GM19023 (cell line): ENCODE measurements at regions not wholly inside any gene's neighbourhood (a gene's known extent, or its start where the extent isn't known, plus 50 kb on each side); places are given as distances from the start of the nearest gene placed in this dataset.

ENCODE experiments used
- ATAC-seq: cut with Tn5 transposase; IDR thresholded peaks from one replicate; pipeline ENCODE4 v1.9.1; 2021; ENCODE audit warnings: mild to moderate bottlenecking, moderate library complexity; ENCODE audit not compliant: unreplicated experiment

- ATAC-seq, result no peak
These were observed 140.5 kb upstream of the SRRM4 start for GRCh38 chr12:118840878-118841277.

- no peak for ATAC-seq
These were observed 139.8 kb upstream of the SRRM4 start for GRCh38 chr12:118841588-118841987.

GRCh38 chr12:118842866-118843265 is 138.5 kb upstream of the SRRM4 start:
- ATAC-seq, result no peak

GRCh38 chr12:118846416-118846815 is 134.9 kb upstream of the SRRM4 start:
- no peak for ATAC-seq

GRCh38 chr12:118850244-118850825 is 131.0 kb upstream of the SRRM4 start:
- ATAC-seq, result no peak

- no peak for ATAC-seq
These were observed 129.4 kb upstream of the SRRM4 start for GRCh38 chr12:118851891-118852290.

GRCh38 chr12:118853634-118854033 is 127.7 kb upstream of the SRRM4 start:
- ATAC-seq, result no peak

GRCh38 chr12:118855858-118856257 is 125.5 kb upstream of the SRRM4 start:
- no peak for ATAC-seq

- no peak for ATAC-seq
These were observed 115.0 kb upstream of the SRRM4 start for GRCh38 chr12:118866346-118866745.

GRCh38 chr12:118870551-118870950 is 110.8 kb upstream of the SRRM4 start:
- ATAC-seq, result no peak

GRCh38 chr12:118874698-118875548 is 106.4 kb upstream of the SRRM4 start:
- no peak for ATAC-seq

GRCh38 chr12:118880720-118881493 is 100.4 kb upstream of the SRRM4 start:
- ATAC-seq, result no peak

GRCh38 chr12:118884226-118884625 is 97.1 kb upstream of the SRRM4 start:
- no peak for ATAC-seq

- no peak for ATAC-seq
These were observed 80.3 kb upstream of the SRRM4 start for GRCh38 chr12:118900993-118901392.

GRCh38 chr12:118908811-118909210 is 72.5 kb upstream of the SRRM4 start:
- no peak for ATAC-seq

GRCh38 chr12:118912697-118913270 is 68.6 kb upstream of the SRRM4 start:
- no peak for ATAC-seq

GRCh38 chr12:118921761-118922160 is 59.6 kb upstream of the SRRM4 start:
- ATAC-seq, result no peak

- no peak for ATAC-seq
These were observed 58.9 kb upstream of the SRRM4 start for GRCh38 chr12:118922405-118922804.

- no peak for ATAC-seq
These were observed 55.9 kb upstream of the SRRM4 start for GRCh38 chr12:118925407-118925806.

- ATAC-seq, result no peak
These were observed 55.5 kb upstream of the SRRM4 start for GRCh38 chr12:118925826-118926225.
